NCI-H128 (cell line): ENCODE measurements at regions not wholly inside any gene's neighbourhood (a gene's known extent, or its start where the extent isn't known, plus 50 kb on each side); places are given as distances from the start of the nearest gene placed in this dataset.

ENCODE experiments used
- DNase-seq: peaks from one replicate; lab custom pipeline; 2025; ENCODE audit not compliant: unreplicated experiment; lab: John Stamatoyannopoulos, UW

DNA sequence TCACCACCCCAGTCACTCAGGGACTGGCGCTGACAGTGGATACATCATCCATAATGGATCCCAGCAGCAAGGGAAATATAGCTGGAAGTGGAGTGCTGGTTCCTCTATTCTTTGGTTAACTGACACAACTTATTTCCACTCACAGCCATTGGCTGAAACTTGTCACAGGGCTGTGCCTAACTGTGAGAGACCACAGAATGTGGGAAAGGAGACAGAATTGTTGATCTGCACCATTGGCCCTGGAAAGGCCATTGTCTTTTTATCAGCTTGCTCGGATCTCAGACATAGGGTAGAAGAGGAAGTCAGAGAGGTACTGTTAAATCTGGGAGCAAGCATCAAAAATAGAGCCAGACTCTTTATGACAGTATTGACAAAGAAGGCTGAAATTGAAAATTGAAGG lies 451.3 kb downstream of the AJAP1 start:
- DNase-seq = no peak

DNA sequence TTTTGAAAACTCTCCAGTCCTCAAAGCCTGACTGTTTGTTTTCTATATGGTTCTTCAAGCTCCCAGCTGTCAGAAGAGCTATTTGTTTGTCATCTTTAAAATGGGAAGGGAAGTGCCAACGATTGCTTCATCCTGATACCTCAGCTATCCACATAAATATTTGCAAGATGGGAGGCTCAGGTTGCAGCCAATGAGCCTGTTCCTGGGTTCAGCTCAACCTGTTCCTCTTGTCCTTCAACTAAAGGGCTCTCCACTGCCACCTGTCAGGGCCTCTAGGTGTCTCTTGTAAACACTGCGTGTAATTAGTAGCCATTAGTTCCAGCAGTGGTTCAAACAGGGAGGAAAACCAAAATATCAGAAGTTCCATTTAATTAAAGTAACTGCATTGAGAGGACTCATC lies 445.1 kb downstream of the AJAP1 start:
- DNase-seq = peak; percentile 46

GRCh38 chr1:5098981-5099385 lies 444.6 kb downstream of the AJAP1 start:
- DNase-seq = peak; percentile 47

DNA sequence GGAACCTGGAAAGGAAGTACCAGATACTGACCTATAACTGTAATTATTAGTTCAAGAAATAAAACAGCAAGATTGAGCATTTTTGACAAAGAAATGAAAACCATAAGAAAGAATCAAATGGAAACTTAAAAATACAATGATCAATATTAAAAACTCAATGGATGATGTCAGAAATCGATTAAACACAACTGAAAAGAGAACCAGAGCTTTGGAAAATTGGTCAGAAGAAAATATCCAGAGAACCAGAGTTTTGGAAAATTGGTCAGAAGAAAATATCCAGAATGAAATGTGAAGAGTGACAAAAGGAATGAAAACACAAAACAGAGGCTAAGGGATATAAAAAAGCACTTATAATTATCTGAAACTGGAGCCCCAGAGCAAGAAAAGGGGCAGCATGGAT lies 438.6 kb downstream of the AJAP1 start:
- DNase-seq = no peak

DNA sequence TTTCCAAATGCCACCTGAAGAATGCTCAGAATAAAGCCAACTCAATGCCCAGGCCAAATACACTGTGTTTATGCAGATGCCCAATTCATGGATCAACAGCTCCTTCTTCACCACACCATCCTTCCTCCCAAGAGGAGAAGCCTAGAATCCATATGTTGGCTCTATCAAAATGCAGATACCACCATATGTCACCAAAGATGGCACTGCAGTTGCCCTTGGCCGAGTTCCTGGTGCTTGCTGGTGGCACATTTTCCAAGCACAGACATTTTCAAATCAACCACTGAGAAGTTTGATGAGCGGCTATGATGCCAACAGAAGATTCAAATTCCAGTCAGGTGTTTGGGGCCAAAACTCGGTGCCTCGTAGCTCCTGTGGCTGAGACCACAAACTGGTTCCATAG lies 430.3 kb downstream of the AJAP1 start:
- no peak for DNase-seq

DNA sequence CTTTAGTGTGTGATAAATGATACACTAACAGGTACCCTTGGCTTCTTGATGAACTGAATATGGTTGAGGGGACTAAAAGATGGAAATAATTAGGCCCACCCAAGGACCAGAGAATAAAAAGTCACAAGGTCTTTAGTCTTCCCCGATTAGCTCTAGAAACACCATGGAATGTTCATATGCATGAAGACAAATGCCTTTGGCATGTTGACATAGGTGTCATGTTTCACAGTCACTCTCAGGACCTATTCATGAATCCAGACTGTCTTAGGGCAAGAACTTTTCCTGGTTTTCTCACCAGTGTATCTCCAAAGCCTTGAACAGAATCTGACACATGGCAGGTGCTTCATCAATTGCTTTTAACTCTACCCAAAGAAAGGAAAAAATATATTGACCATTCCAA lies 412.8 kb downstream of the AJAP1 start:
- no peak for DNase-seq

GRCh38 chr1:5053744-5054143 lies 399.3 kb downstream of the AJAP1 start:
- DNase-seq = no peak

- DNase-seq = no peak
Observed at GRCh38 chr1:5029136-5029535, 374.7 kb downstream of the AJAP1 start.

- DNase-seq = no peak
Observed at GRCh38 chr1:5012249-5012648, 357.8 kb downstream of the AJAP1 start.

GRCh38 chr1:5010656-5011055 lies 356.2 kb downstream of the AJAP1 start:
- DNase-seq = no peak

- no peak for DNase-seq
Observed at GRCh38 chr1:5010236-5010635, 355.8 kb downstream of the AJAP1 start.

DNA sequence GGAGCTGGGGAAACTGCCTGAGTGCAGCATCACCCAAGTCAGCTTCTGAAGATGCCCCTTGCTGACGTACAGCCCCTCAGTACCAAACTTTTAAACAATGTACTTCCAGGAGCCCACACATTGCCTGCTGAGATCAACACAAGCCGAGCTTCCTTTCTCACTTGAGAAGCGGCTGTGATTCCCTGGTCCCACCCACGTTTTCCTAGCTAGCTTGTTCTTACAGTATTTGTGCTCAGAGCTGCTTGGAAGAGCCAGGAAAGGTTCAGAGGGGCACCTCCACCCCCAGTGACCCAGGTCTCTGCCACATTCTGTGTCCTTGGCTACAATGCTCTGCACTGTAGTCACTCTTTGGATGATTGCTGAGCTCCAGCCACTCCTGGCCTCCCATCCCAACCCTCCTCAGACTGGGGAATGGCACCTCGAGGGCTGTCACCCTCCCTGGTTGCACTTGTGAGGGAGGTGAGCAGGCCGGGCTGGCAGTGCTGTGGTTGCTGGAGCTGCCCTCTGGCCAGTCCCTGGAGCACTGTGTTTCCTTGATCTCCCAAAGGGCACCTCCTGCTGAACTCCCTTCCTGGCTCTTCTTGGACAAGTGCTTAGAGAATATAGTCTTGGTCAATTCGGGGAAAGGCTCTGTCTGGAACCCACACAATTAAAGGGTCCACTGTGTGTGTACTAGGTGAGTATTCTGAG lies 355.1 kb downstream of the AJAP1 start:
- no peak for DNase-seq

DNA sequence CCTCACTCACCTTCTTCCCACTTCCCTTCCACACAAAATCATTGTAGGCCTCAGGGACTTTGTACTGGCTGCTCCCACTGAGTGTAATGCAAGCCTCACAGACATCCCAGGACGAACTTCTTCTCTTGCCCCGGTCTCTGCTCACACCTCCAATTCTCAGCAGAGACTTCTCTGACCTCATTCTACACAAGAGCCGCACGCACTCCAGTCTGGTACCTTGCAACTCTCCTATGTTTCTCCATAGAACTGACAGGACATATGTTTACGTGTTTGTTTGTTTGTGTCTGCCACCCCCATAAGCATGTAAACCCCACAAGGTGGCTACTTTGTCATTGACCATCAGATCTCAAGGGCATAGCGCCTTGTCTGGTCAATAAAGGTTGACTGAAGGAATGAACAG lies 350.8 kb downstream of the AJAP1 start:
- no peak for DNase-seq

DNA sequence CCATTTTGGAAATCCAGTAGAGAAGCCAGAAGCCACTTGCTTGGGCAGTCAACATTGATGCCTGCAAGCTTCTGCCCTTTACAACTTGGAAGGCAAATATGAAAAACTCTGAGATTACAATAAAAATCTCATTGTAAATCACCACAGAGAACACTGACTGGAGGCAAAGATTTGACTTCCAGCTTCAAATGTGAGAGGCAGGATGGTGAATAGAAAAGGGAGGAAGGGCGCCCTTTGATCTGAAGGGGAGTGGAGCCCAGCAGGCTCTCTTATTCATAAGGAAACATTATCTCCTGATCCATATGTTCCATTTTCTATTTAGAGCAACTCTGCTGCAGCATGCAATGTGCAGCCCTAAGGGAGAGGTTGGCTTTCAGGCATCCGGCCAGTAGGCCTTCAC lies 348.3 kb downstream of the AJAP1 start:
- DNase-seq = no peak

- DNase-seq = no peak
Observed at GRCh38 chr1:5001466-5001865, 347.1 kb downstream of the AJAP1 start.

GRCh38 chr1:4986306-4986705 lies 331.9 kb downstream of the AJAP1 start:
- DNase-seq = no peak

DNA sequence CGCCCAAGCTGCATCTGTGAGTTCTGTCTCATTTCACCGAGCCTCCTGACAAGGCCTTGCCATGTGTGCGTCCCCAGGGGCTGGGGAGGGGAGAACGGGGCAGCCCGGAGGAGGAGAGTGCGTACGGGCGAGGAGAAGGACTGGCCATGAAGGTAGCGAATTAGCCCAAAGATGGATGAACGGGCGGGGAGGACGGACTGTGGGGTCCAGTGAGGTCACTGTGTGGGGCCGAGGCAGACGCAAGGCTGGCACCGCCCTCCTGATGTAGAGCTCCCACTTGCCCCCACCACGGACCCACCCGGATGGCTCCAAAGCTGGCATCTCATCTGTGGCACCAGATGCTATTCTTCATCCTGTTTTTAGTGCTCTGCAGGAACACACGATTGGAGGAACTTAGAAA lies 330.4 kb downstream of the AJAP1 start:
- DNase-seq = no peak

DNA sequence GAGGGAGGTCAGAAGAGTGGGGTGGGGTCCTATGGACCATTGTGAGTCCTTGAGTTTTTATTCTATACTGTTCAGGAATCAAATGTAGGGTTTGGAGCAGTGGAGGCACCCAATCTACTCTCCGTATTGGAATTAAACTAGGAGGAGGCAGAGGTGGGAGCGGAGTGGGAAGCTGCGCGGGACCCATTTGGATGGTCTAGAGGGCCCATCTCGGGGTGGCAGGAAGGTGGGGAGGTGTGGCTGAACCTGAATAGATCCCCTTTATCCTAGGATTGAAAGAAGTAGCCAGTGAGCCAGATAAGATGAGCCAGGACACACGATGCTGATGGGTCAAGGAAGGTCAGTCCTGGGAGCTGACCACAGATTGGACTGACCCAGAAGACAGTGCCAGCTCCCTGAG lies 325.8 kb downstream of the AJAP1 start:
- no peak for DNase-seq

- DNase-seq = no peak
Observed at GRCh38 chr1:4978660-4979390, 324.4 kb downstream of the AJAP1 start.

GRCh38 chr1:4977701-4978100 lies 323.3 kb downstream of the AJAP1 start:
- DNase-seq = no peak

DNA sequence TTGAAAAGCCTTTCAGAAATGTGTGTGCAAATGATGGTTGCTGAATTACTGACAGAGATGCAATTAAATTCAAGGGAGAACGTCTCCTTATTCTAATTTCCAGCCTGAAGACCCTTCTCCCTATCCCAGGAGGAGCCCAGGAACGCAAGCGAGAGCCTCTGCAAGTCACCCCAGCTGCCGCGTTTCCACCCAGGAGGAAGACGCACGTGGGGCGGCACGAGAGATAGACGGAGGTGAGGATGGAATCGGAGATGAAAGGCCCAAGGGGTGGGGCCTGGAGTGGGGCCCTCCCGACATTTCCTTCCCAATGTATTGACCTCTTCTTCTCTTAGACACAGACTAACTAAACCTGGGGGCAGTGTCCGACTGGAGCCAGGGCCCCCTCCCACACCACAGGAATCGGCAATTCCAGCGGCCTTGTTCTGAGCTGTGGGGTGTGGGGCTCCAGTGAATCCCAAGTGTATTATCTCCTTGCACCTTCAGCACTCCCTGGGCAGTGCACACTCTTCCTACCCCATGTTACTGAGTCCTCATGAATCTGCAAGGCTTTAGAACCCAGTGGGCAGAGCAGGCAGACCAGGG lies 322.5 kb downstream of the AJAP1 start:
- no peak for DNase-seq

- DNase-seq = no peak
Observed at GRCh38 chr1:4975856-4976255, 321.4 kb downstream of the AJAP1 start.
